H1 (cell line): ENCODE measurements at regions not wholly inside any gene's neighbourhood (a gene's known extent, or its start where the extent isn't known, plus 50 kb on each side); places are given as distances from the start of the nearest gene placed in this dataset.

Experiments
- CTCF ChIA-PET: fragments of 300-600 bp; sonication (Branson Sonifier 250); formaldehyde crosslinking; loops from one replicate; lab custom pipeline; 2021; ENCODE audit not compliant: partially characterized antibody; lab: Charles Lee
- POLR2A ChIA-PET: fragments of 300-600 bp; sonication (Branson Sonifier 250); formaldehyde crosslinking; loops from one replicate; lab custom pipeline; 2021; ENCODE audit warnings: inconsistent platforms; ENCODE audit not compliant: partially characterized antibody; lab: Charles Lee
- DNase-seq, 2 experiments: peaks; one replicate each; pipeline versions ENCODE4 v3.0.0 to v3.0.0-alpha.2; 2010 to 2022; ENCODE audit warnings: low spot score in 2 of 2, low read depth in 1 of 2, mixed read lengths in 1 of 2
- FAIRE-seq: peaks from 2 replicates; lab custom pipeline; 2011; peaks lifted over from hg19 to GRCh38; lab: Jason Lieb, UNC
- H2AFZ ChIP-seq: 2 replicates; pipeline ENCODE4 v1.8.1; 2012; ENCODE audit warnings: low read length, inconsistent platforms
- H2AK5ac ChIP-seq: 2 replicates; pipeline ENCODE4 v1.6.1; 2013; ENCODE audit warnings: low read depth, low read length
- H2BK120ac ChIP-seq: replicated peaks from 2 replicates; pipeline ENCODE3; 2013; ENCODE audit warnings: low read depth, low read length, inconsistent platforms
- H2BK12ac ChIP-seq: 2 replicates; pipeline ENCODE4 v1.6.1; 2013; ENCODE audit warnings: low read depth, low read length
- H2BK15ac ChIP-seq: 2 replicates; pipeline ENCODE4 v1.6.1; 2013; ENCODE audit warnings: low read length
- H2BK20ac ChIP-seq: 2 replicates; pipeline ENCODE4 v1.6.1; 2013; ENCODE audit warnings: low read length
- H2BK5ac ChIP-seq: 2 replicates; pipeline ENCODE4 v1.6.1; 2013; ENCODE audit warnings: low read depth, low read length
- H3K14ac ChIP-seq: 2 replicates; pipeline ENCODE4 v1.6.1; 2013; ENCODE audit warnings: inconsistent platforms; ENCODE audit not compliant: insufficient read length
- H3K18ac ChIP-seq: 2 replicates; pipeline ENCODE4 v1.6.1; 2013; ENCODE audit warnings: low read length; ENCODE audit errors: extremely low read depth
- H3K23ac ChIP-seq: 2 replicates; pipeline ENCODE4 v1.6.1; 2013; ENCODE audit warnings: inconsistent platforms; ENCODE audit not compliant: insufficient read length
- H3K23me2 ChIP-seq: 2 replicates; pipeline ENCODE4 v1.6.1; 2013; ENCODE audit warnings: low read depth, low read length
- H3K27ac ChIP-seq: 2 replicates; pipeline ENCODE4 v1.6.1; 2011; ENCODE audit warnings: low read depth, low read length, inconsistent platforms
- H3K27me3 ChIP-seq, 4 experiments: replicated peaks in 1 of 4; 1 replicate in 1 of 4; 2 replicates in 3 of 4; pipeline versions ENCODE4 v1.6.1 to v1.8.1; 2011 to 2013; ENCODE audit warnings: low read length in 3 of 4, mild to moderate bottlenecking in 3 of 4, inconsistent platforms in 2 of 4, mixed read lengths in 2 of 4, moderate library complexity in 1 of 4; ENCODE audit not compliant: control insufficient read depth in 3 of 4, insufficient read depth in 3 of 4; ENCODE audit errors: extremely low read depth in 1 of 4
- H3K36me3 ChIP-seq, 4 experiments: 2 replicates each; pipeline versions ENCODE4 v1.6.1 to v1.8.1; 2011 to 2013; ENCODE audit warnings: mild to moderate bottlenecking in 4 of 4, low read length in 3 of 4, moderate library complexity in 2 of 4, control low read depth in 1 of 4, inconsistent platforms in 1 of 4; ENCODE audit not compliant: insufficient read depth in 4 of 4, control insufficient read depth in 2 of 4
- H3K4ac ChIP-seq: replicated peaks from 2 replicates; pipeline ENCODE3; 2013; ENCODE audit warnings: low read length, low read depth, mixed read lengths, inconsistent platforms; ENCODE audit not compliant: insufficient read length
- H3K4me1 ChIP-seq, 4 experiments: replicated peaks in 1 of 4; 1 replicate in 1 of 4; 2 replicates in 3 of 4; pipeline versions ENCODE4 v1.6.1 to v1.8.1; 2011 to 2013; ENCODE audit warnings: low read length in 3 of 4, inconsistent platforms in 2 of 4, mixed read lengths in 1 of 4; ENCODE audit not compliant: insufficient read depth in 4 of 4, control insufficient read depth in 3 of 4
- H3K4me2 ChIP-seq, 2 experiments: 2 replicates each; pipeline versions ENCODE4 v1.6.1 to v1.8.1; 2011 to 2013; ENCODE audit warnings: low read depth in 2 of 2, low read length in 2 of 2, control low read depth in 1 of 2, inconsistent platforms in 1 of 2, mild to moderate bottlenecking in 1 of 2; ENCODE audit not compliant: insufficient read depth in 1 of 2
- H3K4me3 ChIP-seq, 4 experiments: fragments of 200-600, 300-600 bp in 1 of 4; sonication (generic), shearing (Covaris generic), sonication (Bioruptor Twin) in 1 of 4; 2 replicates each; pipeline versions ENCODE4 v1.5.1 to v1.8.1; 2011 to 2016; ENCODE audit warnings: low read length in 4 of 4, low read depth in 3 of 4, control low read depth in 2 of 4, inconsistent platforms in 2 of 4, mild to moderate bottlenecking in 2 of 4, mixed read lengths in 1 of 4, moderate library complexity in 1 of 4; ENCODE audit not compliant: insufficient read depth in 2 of 4; ENCODE audit errors: extremely low read depth in 1 of 4
- H3K56ac ChIP-seq: replicated peaks from 2 replicates; pipeline ENCODE3; 2013; ENCODE audit warnings: low read depth, mild to moderate bottlenecking, mixed read lengths, low read length, inconsistent platforms; ENCODE audit not compliant: insufficient read length
- H3K79me1 ChIP-seq: 2 replicates; pipeline ENCODE4 v1.6.1; 2013; ENCODE audit warnings: low read depth, low read length, control low read depth
- H3K79me2 ChIP-seq, 2 experiments: 2 replicates each; pipeline versions ENCODE4 v1.6.1 to v1.8.1; 2012 to 2013; ENCODE audit warnings: low read length in 2 of 2, mild to moderate bottlenecking in 2 of 2, inconsistent platforms in 1 of 2; ENCODE audit not compliant: insufficient read depth in 2 of 2, control insufficient read depth in 1 of 2
- H3K9ac ChIP-seq, 4 experiments: replicated peaks in 1 of 4; 1 replicate in 1 of 4; 2 replicates in 3 of 4; pipeline versions ENCODE4 v1.6.1 to v1.8.1; 2011 to 2013; ENCODE audit warnings: low read depth in 3 of 4, low read length in 3 of 4, control low read depth in 2 of 4, mild to moderate bottlenecking in 2 of 4, moderate library complexity in 2 of 4, inconsistent platforms in 1 of 4; ENCODE audit errors: extremely low read depth in 1 of 4
- H3K9me3 ChIP-seq, 2 experiments: 2 replicates each; pipeline versions ENCODE4 v1.6.1 to v1.8.1; 2012 to 2013; ENCODE audit warnings: mild to moderate bottlenecking in 2 of 2, moderate library complexity in 2 of 2, control low read depth in 1 of 2, inconsistent platforms in 1 of 2, low read depth in 1 of 2, low read length in 1 of 2, mixed read lengths in 1 of 2; ENCODE audit not compliant: insufficient read depth in 2 of 2
- H4K20me1 ChIP-seq, 2 experiments: replicated peaks in 1 of 2; 2 replicates each; pipeline versions ENCODE3 to v1.8.1; 2011 to 2013; ENCODE audit warnings: inconsistent platforms in 2 of 2, low read length in 2 of 2, mild to moderate bottlenecking in 1 of 2; ENCODE audit not compliant: insufficient read depth in 2 of 2, control insufficient read depth in 1 of 2
- H4K5ac ChIP-seq: 2 replicates; pipeline ENCODE4 v1.6.1; 2013; ENCODE audit warnings: low read length, low read depth, mixed read lengths, inconsistent platforms; ENCODE audit not compliant: insufficient read length
- H4K8ac ChIP-seq: 2 replicates; pipeline ENCODE4 v1.8.0; 2013; ENCODE audit warnings: mild to moderate bottlenecking, moderate library complexity, low read length, inconsistent platforms; ENCODE audit not compliant: insufficient read depth; ENCODE audit errors: extremely low read depth
- H4K91ac ChIP-seq: replicated peaks from 2 replicates; pipeline ENCODE3; 2013; ENCODE audit warnings: low read length, mixed read lengths, inconsistent platforms; ENCODE audit not compliant: insufficient read length
- BACH1 ChIP-seq: IDR thresholded peaks from 2 replicates; pipeline ENCODE4 v1.6.1; 2012; ENCODE audit warnings: low read length, improper control_type of control experiment
- RAD21 ChIP-seq, 2 experiments: IDR thresholded peaks in 1 of 2; conservative IDR thresholded peaks in 1 of 2; 2 replicates each; pipeline ENCODE4 v1.6.1; 2011; ENCODE audit warnings: low read depth in 2 of 2, low read length in 2 of 2, improper control_type of control experiment in 1 of 2, inconsistent platforms in 1 of 2, mild to moderate bottlenecking in 1 of 2, moderate library complexity in 1 of 2
- WGBS, 2 experiments: shearing (Covaris generic) in 1 of 2; methylation state at CpG; one replicate each; pipeline versions ENCODE4 v1.1.6 to v1.1.7; 2013 to 2015; ENCODE audit warnings: low lambda C conversion rate in 2 of 2, mixed read lengths in 2 of 2, inconsistent platforms in 1 of 2, low coverage in 1 of 2, missing lambda C conversion rate in 1 of 2; ENCODE audit not compliant: insufficient replicate concordance in 2 of 2, insufficient coverage in 1 of 2, insufficient read length in 1 of 2; ENCODE audit errors: extremely low coverage in 1 of 2, missing lambda C conversion rate in 1 of 2; 5-methylcytosine and 5-hydroxymethylcytosine counted together
- TF ChIP-seq, protein P1 (sequence below), 3 experiments: IDR thresholded peaks; 1 replicate in 2 of 3; 2 replicates in 1 of 3; pipeline versions ENCODE4 v1.5.1 to v1.6.1; 2011; ENCODE audit warnings: low read length in 3 of 3, mild to moderate bottlenecking in 3 of 3, inconsistent platforms in 2 of 3, low read depth in 1 of 3, moderate library complexity in 1 of 3; ENCODE audit not compliant: insufficient read depth in 1 of 3; ENCODE audit errors: control extremely low read depth in 1 of 3

DNA sequence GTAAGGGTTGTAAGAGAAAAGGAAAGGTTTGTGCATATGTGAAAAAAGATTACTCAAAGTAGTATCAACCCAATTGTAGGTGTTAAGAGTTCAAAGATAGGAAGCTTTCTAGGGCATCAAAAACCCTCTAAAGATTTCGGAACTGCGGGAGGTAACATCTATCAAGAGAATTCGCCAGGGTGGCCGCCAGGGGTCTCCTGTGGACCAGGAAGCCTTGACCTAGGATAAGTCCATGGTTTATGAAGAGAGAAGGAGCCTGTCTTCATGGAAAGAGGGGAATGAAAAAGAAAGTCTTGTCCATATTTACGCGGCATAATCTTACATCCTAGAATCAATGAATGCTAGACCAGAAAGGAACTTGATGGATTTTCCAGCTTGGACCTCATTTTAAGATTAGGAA is 140.7 kb upstream of the CALCR start:
- Histone ChIP-seq H3K23me2 (no peaks in the 10 kb centered on the region; the same call in 1 of the 2 replicates), H3K79me2 (no peaks in the 10 kb centered on the region), H2BK5ac (no peak overlapping the region), H3K4me2 (no peak overlapping the region), H3K14ac (no peak overlapping the region), H3K18ac (no peak overlapping the region), H3K56ac (no peak overlapping the region), H4K20me1 (no peaks in the 10 kb centered on the region), H3K23ac (no peak overlapping the region), H2BK20ac (no peak overlapping the region)
- DNase-seq: peak; percentile 33 to 74
- POLR2A ChIA-PET: no interaction called here
- no peak for TF ChIP-seq BACH1
- TF ChIP-seq RAD21 (IDR thresholded peaks at IDR 0.05 in 1 of 2, conservative IDR thresholded peaks at IDR 0.05 in 1 of 2; ENCODE audit: low read depth in 2 of 2, low read length in 2 of 2): peak; percentile 78 to 86
- TF ChIP-seq, protein P1, sequence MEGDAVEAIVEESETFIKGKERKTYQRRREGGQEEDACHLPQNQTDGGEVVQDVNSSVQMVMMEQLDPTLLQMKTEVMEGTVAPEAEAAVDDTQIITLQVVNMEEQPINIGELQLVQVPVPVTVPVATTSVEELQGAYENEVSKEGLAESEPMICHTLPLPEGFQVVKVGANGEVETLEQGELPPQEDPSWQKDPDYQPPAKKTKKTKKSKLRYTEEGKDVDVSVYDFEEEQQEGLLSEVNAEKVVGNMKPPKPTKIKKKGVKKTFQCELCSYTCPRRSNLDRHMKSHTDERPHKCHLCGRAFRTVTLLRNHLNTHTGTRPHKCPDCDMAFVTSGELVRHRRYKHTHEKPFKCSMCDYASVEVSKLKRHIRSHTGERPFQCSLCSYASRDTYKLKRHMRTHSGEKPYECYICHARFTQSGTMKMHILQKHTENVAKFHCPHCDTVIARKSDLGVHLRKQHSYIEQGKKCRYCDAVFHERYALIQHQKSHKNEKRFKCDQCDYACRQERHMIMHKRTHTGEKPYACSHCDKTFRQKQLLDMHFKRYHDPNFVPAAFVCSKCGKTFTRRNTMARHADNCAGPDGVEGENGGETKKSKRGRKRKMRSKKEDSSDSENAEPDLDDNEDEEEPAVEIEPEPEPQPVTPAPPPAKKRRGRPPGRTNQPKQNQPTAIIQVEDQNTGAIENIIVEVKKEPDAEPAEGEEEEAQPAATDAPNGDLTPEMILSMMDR (IDR thresholded peaks at IDR 0.05; ENCODE audit: control extremely low read depth in 1 of 3, insufficient read depth in 1 of 3, low read depth in 1 of 3, low read length in 3 of 3): peak; percentile 64 to 71 (median 65)
- TF ChIP-seq, all 59 proteins: peak for 2
- H3K27me3 ChIP-seq: peaks cover 0 to 1% (median 0%) of the 10 kb centered on the region in 4 experiments; a peak in 1 of 7 replicates
- H2AFZ ChIP-seq: no peak overlapping the region
- H4K91ac ChIP-seq: no peak overlapping the region
- no peaks in the 10 kb centered on the region for H3K9me3 ChIP-seq
- peak; percentile 69 for FAIRE-seq
- no peak overlapping the region for H3K4ac ChIP-seq
- no peak overlapping the region for H2BK15ac ChIP-seq
- H3K27ac ChIP-seq: no peak overlapping the region
- no peaks in the 10 kb centered on the region for H3K4me1 ChIP-seq
- H3K9ac ChIP-seq: no peak overlapping the region
- no peak overlapping the region for H2BK12ac ChIP-seq
- no peaks in the 10 kb centered on the region for H3K36me3 ChIP-seq
- WGBS, 2 experiments: 47% methylated on average over 6 of the region's 6 CpGs; no CpG with 5 or more reads in 1 of the 2 experiments
- H4K8ac ChIP-seq: no peak overlapping the region
- no peak overlapping the region for H3K4me3 ChIP-seq
- no peak overlapping the region for H2AK5ac ChIP-seq
- no peaks in the 10 kb centered on the region for H3K79me1 ChIP-seq
- no peak overlapping the region for H2BK120ac ChIP-seq
- CTCF ChIA-PET: interaction anchor here (0.6 to 2.7 kb wide), 28 partner anchors 8 to 536 kb away, joined by 3 to 20 read pairs (median 4); partner anchors contain the start of gene TFPI2
- no peak overlapping the region for H4K5ac ChIP-seq
